ENCODE measurements at regions not wholly inside any gene's neighbourhood (a gene's known extent, or its start where the extent isn't known, plus 50 kb on each side); places are given as distances from the start of the nearest gene placed in this dataset.

- TF ChIP-seq CTCF (IDR thresholded peaks at IDR 0.05) (no peak), EZH2 (IDR thresholded peaks at IDR 0.05; ENCODE audit: borderline replicate concordance, insufficient read depth, low read depth, low read length, poor library complexity, severe bottlenecking) (no peak)
These were observed 155.4 kb downstream of the SEC23IP start for GRCh38 chr10:120047926-120048325.
